Body of pancreas (tissue), 4 donors: ENCODE measurements at regions not wholly inside any gene's neighbourhood (a gene's known extent, or its start where the extent isn't known, plus 50 kb on each side); places are given as distances from the start of the nearest gene placed in this dataset.

Experiments used
- CTCF ChIP-seq, 7 experiments: fragments of 450-650 bp in 4 of 7; fragments of 200-600 bp in 3 of 7; sonication (generic) in 3 of 7; IDR thresholded peaks; one replicate each; pipeline ENCODE4 v1.5.1; 2016 to 2019; ENCODE audit warnings: antibody characterized with exemption in 7 of 7
- POLR2A ChIP-seq, 3 donors: fragments of 450-650 bp; IDR thresholded peaks; one replicate each; pipeline ENCODE4 v1.6.1; 2016; ENCODE audit warnings: antibody characterized with exemption in 3 of 3, mild to moderate bottlenecking in 2 of 3

- TF ChIP-seq CTCF (IDR thresholded peaks at IDR 0.05) (no peak), POLR2A (IDR thresholded peaks at IDR 0.05) (no peak)
Measured at GRCh38 chr4:54976031-54976430, 149.4 kb downstream of the KDR start.
